Immature natural killer cell (primary cell): ENCODE measurements at regions not wholly inside any gene's neighbourhood (a gene's known extent, or its start where the extent isn't known, plus 50 kb on each side); places are given as distances from the start of the nearest gene placed in this dataset.

Source experiments
- DNase-seq, 3 donors: peaks; one replicate each; pipeline ENCODE4 v3.0.0; 2022; ENCODE audit warnings: mixed read lengths in 1 of 3
- H3K27ac Mint-ChIP-seq, 6 donors: one replicate each; pipeline ENCODE4 v1.8.0; 2020; ENCODE audit warnings: mixed read lengths in 6 of 6, mild to moderate bottlenecking in 5 of 6, inconsistent platforms in 4 of 6, moderate library complexity in 3 of 6
- H3K27me3 Mint-ChIP-seq, 3 donors: one replicate each; pipeline ENCODE4 v1.8.0; 2020 to 2021; ENCODE audit warnings: low read depth in 3 of 3, mild to moderate bottlenecking in 3 of 3, mixed read lengths in 3 of 3, moderate library complexity in 3 of 3, inconsistent platforms in 1 of 3
- H3K36me3 Mint-ChIP-seq, 3 donors: one replicate each; pipeline ENCODE4 v1.8.0; 2020; ENCODE audit warnings: mixed read lengths in 3 of 3, inconsistent platforms in 2 of 3, mild to moderate bottlenecking in 2 of 3
- H3K4me1 Mint-ChIP-seq, 2 donors: one replicate each; pipeline ENCODE4 v1.8.0; 2020; ENCODE audit warnings: inconsistent platforms in 2 of 2, mild to moderate bottlenecking in 2 of 2, mixed read lengths in 2 of 2, moderate library complexity in 1 of 2
- H3K4me3 Mint-ChIP-seq, 5 donors: one replicate each; pipeline ENCODE4 v1.8.0; 2020; ENCODE audit warnings: mild to moderate bottlenecking in 5 of 5, mixed read lengths in 5 of 5, inconsistent platforms in 3 of 5, moderate library complexity in 3 of 5
- H3K9me3 Mint-ChIP-seq, 6 donors: one replicate each; pipeline ENCODE4 v1.8.0; 2020; ENCODE audit warnings: mild to moderate bottlenecking in 6 of 6, mixed read lengths in 6 of 6, inconsistent platforms in 4 of 6, moderate library complexity in 3 of 6

- DNase-seq = no peak
- Mint-ChIP-seq H3K4me1 (no peaks in the 10 kb centered on the region), H3K9me3 (peaks cover 0 to 16% (median 5%) of the 10 kb centered on the region in 6 donors), H3K36me3 (no peaks in the 10 kb centered on the region), H3K27me3 (peaks cover 0 to 7% (median 0%) of the 10 kb centered on the region in 3 donors), H3K27ac (no peak overlapping the region), H3K4me3 (no peak overlapping the region)
Measured at GRCh38 chr4:107212565-107212964, 176.5 kb upstream of the DKK2 start.

- DNase-seq = no peak
- Mint-ChIP-seq H3K27ac (no peak overlapping the region), H3K4me1 (no peaks in the 10 kb centered on the region), H3K27me3 (peaks cover 0 to 5% (median 0%) of the 10 kb centered on the region in 3 donors), H3K9me3 (peaks cover 0 to 20% (median 5%) of the 10 kb centered on the region in 6 donors), H3K4me3 (no peak overlapping the region), H3K36me3 (no peaks in the 10 kb centered on the region)
Measured at GRCh38 chr4:107210450-107211239, 174.5 kb upstream of the DKK2 start.

- H3K4me1 Mint-ChIP-seq = no peaks in the 10 kb centered on the region
- no peak for DNase-seq
- H3K27me3 Mint-ChIP-seq = peaks cover 0 to 1% (median 0%) of the 10 kb centered on the region in 3 donors
- H3K36me3 Mint-ChIP-seq = no peaks in the 10 kb centered on the region
- no peak overlapping the region for H3K4me3 Mint-ChIP-seq
- peaks cover 0 to 10% (median 2%) of the 10 kb centered on the region in 6 donors for H3K9me3 Mint-ChIP-seq
- no peak overlapping the region for H3K27ac Mint-ChIP-seq
Measured at GRCh38 chr4:107203733-107204132, 167.6 kb upstream of the DKK2 start.

- Mint-ChIP-seq H3K27me3 (peaks cover 0 to 1% (median 0%) of the 10 kb centered on the region in 3 donors), H3K27ac (no peak overlapping the region), H3K4me3 (no peak overlapping the region), H3K4me1 (no peaks in the 10 kb centered on the region), H3K9me3 (peaks cover 0 to 10% (median 2%) of the 10 kb centered on the region in 6 donors), H3K36me3 (no peaks in the 10 kb centered on the region)
- no peak for DNase-seq
Measured at GRCh38 chr4:107202744-107203143, 166.6 kb upstream of the DKK2 start.

GRCh38 chr4:107197121-107197520 lies 161.0 kb upstream of the DKK2 start:
- H3K4me3 Mint-ChIP-seq = no peak overlapping the region
- H3K4me1 Mint-ChIP-seq = no peaks in the 10 kb centered on the region
- peaks cover 0 to 2% (median 0%) of the 10 kb centered on the region in 3 donors for H3K27me3 Mint-ChIP-seq
- peaks cover 0 to 5% (median 0%) of the 10 kb centered on the region in 6 donors for H3K9me3 Mint-ChIP-seq
- no peak overlapping the region for H3K27ac Mint-ChIP-seq
- DNase-seq = no peak
- H3K36me3 Mint-ChIP-seq = no peaks in the 10 kb centered on the region

- no peak overlapping the region for H3K4me3 Mint-ChIP-seq
- H3K36me3 Mint-ChIP-seq = no peaks in the 10 kb centered on the region
- H3K4me1 Mint-ChIP-seq = no peaks in the 10 kb centered on the region
- peaks cover 0 to 2% (median 0%) of the 10 kb centered on the region in 3 donors for H3K27me3 Mint-ChIP-seq
- no peak overlapping the region for H3K27ac Mint-ChIP-seq
- H3K9me3 Mint-ChIP-seq = peaks cover 0 to 5% (median under 1%) of the 10 kb centered on the region in 6 donors
- DNase-seq = no peak
Measured at GRCh38 chr4:107196312-107196711, 160.2 kb upstream of the DKK2 start.

GRCh38 chr4:107194005-107194404 lies 157.9 kb upstream of the DKK2 start:
- H3K9me3 Mint-ChIP-seq = peaks cover 0 to 2% (median 0%) of the 10 kb centered on the region in 6 donors
- no peak overlapping the region for H3K4me3 Mint-ChIP-seq
- H3K27ac Mint-ChIP-seq = no peak overlapping the region
- DNase-seq = no peak
- H3K4me1 Mint-ChIP-seq = no peaks in the 10 kb centered on the region
- H3K27me3 Mint-ChIP-seq = peaks cover 0 to 4% (median 0%) of the 10 kb centered on the region in 3 donors
- no peaks in the 10 kb centered on the region for H3K36me3 Mint-ChIP-seq

- H3K9me3 Mint-ChIP-seq = peaks cover 0 to 2% (median 0%) of the 10 kb centered on the region in 6 donors
- H3K4me1 Mint-ChIP-seq = no peaks in the 10 kb centered on the region
- no peak overlapping the region for H3K4me3 Mint-ChIP-seq
- H3K27ac Mint-ChIP-seq = no peak overlapping the region
- DNase-seq = no peak
- H3K27me3 Mint-ChIP-seq = peaks cover 0 to 4% (median 0%) of the 10 kb centered on the region in 3 donors
- no peaks in the 10 kb centered on the region for H3K36me3 Mint-ChIP-seq
Measured at GRCh38 chr4:107192601-107193000, 156.5 kb upstream of the DKK2 start.

- peaks cover 0 to 5% (median 0%) of the 10 kb centered on the region in 6 donors for H3K9me3 Mint-ChIP-seq
- H3K36me3 Mint-ChIP-seq = no peaks in the 10 kb centered on the region
- no peaks in the 10 kb centered on the region for H3K4me1 Mint-ChIP-seq
- peaks cover 0 to 2% (median 0%) of the 10 kb centered on the region in 3 donors for H3K27me3 Mint-ChIP-seq
- H3K27ac Mint-ChIP-seq = no peak overlapping the region
- DNase-seq = no peak
- H3K4me3 Mint-ChIP-seq = no peak overlapping the region
Measured at GRCh38 chr4:107187091-107187490, 151.0 kb upstream of the DKK2 start.

- DNase-seq = peak in 1 of 3 donors; percentile 19
- Mint-ChIP-seq H3K27ac (no peak overlapping the region), H3K4me1 (no peaks in the 10 kb centered on the region), H3K27me3 (no peaks in the 10 kb centered on the region), H3K9me3 (peaks cover 0 to 5% (median 0%) of the 10 kb centered on the region in 6 donors), H3K36me3 (no peaks in the 10 kb centered on the region), H3K4me3 (no peak overlapping the region)
Measured at GRCh38 chr4:107183155-107183774, 147.2 kb upstream of the DKK2 start.

GRCh38 chr4:107182347-107182746 lies 146.2 kb upstream of the DKK2 start:
- H3K27ac Mint-ChIP-seq = no peak overlapping the region
- H3K9me3 Mint-ChIP-seq = peaks cover 0 to 5% (median 0%) of the 10 kb centered on the region in 6 donors
- H3K4me1 Mint-ChIP-seq = no peaks in the 10 kb centered on the region
- no peak for DNase-seq
- no peaks in the 10 kb centered on the region for H3K27me3 Mint-ChIP-seq
- no peak overlapping the region for H3K4me3 Mint-ChIP-seq
- H3K36me3 Mint-ChIP-seq = no peaks in the 10 kb centered on the region

GRCh38 chr4:107166873-107167450 lies 130.8 kb upstream of the DKK2 start:
- Mint-ChIP-seq H3K27me3 (peaks cover 0 to 3% (median 0%) of the 10 kb centered on the region in 3 donors), H3K4me3 (no peak overlapping the region), H3K9me3 (peaks cover 5 to 18% (median 11%) of the 10 kb centered on the region in 6 donors), H3K4me1 (no peaks in the 10 kb centered on the region), H3K36me3 (no peaks in the 10 kb centered on the region), H3K27ac (no peak overlapping the region)
- DNase-seq = no peak

- no peak overlapping the region for H3K27ac Mint-ChIP-seq
- H3K27me3 Mint-ChIP-seq = peaks cover 0 to 3% (median 0%) of the 10 kb centered on the region in 3 donors
- H3K36me3 Mint-ChIP-seq = no peaks in the 10 kb centered on the region
- no peak for DNase-seq
- no peak overlapping the region for H3K4me3 Mint-ChIP-seq
- H3K9me3 Mint-ChIP-seq = peaks cover 6 to 24% (median 11%) of the 10 kb centered on the region in 6 donors
- no peaks in the 10 kb centered on the region for H3K4me1 Mint-ChIP-seq
Measured at GRCh38 chr4:107166181-107166580, 130.1 kb upstream of the DKK2 start.

GRCh38 chr4:107164962-107165475 lies 128.9 kb upstream of the DKK2 start:
- Mint-ChIP-seq H3K36me3 (no peaks in the 10 kb centered on the region), H3K27ac (no peak overlapping the region), H3K4me1 (no peaks in the 10 kb centered on the region), H3K4me3 (no peak overlapping the region), H3K27me3 (peaks cover 0 to 3% (median 1%) of the 10 kb centered on the region in 3 donors), H3K9me3 (peaks cover 4 to 28% (median 11%) of the 10 kb centered on the region in 6 donors)
- DNase-seq = no peak
